ENCODE measurements at regions not wholly inside any gene's neighbourhood (a gene's known extent, or its start where the extent isn't known, plus 50 kb on each side); places are given as distances from the start of the nearest gene placed in this dataset.

GRCh38 chr2:111662039-111662770, 221.8 kb downstream of the ANAPC1 start:
- H3K9me3 Mint-ChIP-seq, result no peaks in the 10 kb centered on the region
- H3K27ac Mint-ChIP-seq, result no peak overlapping the region
- H3K4me1 Mint-ChIP-seq (ENCODE audit: low read depth), result peaks cover 16% of the 10 kb centered on the region
- H3K36me3 Mint-ChIP-seq (ENCODE audit: low read depth), result no peaks in the 10 kb centered on the region
- H3K27me3 Mint-ChIP-seq, result peaks cover 4% of the 10 kb centered on the region
- no peak overlapping the region for H3K4me3 Mint-ChIP-seq

- no peaks in the 10 kb centered on the region for H3K9me3 Mint-ChIP-seq
- no peak overlapping the region for H3K4me3 Mint-ChIP-seq
- H3K36me3 Mint-ChIP-seq (ENCODE audit: low read depth), result no peaks in the 10 kb centered on the region
- H3K27ac Mint-ChIP-seq, result no peak overlapping the region
- H3K4me1 Mint-ChIP-seq (ENCODE audit: low read depth), result peaks cover 16% of the 10 kb centered on the region
- peaks cover 4% of the 10 kb centered on the region for H3K27me3 Mint-ChIP-seq
Observed at GRCh38 chr2:111662771-111663470, 221.1 kb downstream of the ANAPC1 start.

- no peak overlapping the region for H3K4me3 Mint-ChIP-seq
- peaks cover 16% of the 10 kb centered on the region for H3K4me1 Mint-ChIP-seq (ENCODE audit: low read depth)
- H3K27ac Mint-ChIP-seq, result no peak overlapping the region
- H3K36me3 Mint-ChIP-seq (ENCODE audit: low read depth), result no peaks in the 10 kb centered on the region
- no peaks in the 10 kb centered on the region for H3K9me3 Mint-ChIP-seq
- peaks cover 4% of the 10 kb centered on the region for H3K27me3 Mint-ChIP-seq
Observed at GRCh38 chr2:111663471-111664274, 220.3 kb downstream of the ANAPC1 start.

DNA sequence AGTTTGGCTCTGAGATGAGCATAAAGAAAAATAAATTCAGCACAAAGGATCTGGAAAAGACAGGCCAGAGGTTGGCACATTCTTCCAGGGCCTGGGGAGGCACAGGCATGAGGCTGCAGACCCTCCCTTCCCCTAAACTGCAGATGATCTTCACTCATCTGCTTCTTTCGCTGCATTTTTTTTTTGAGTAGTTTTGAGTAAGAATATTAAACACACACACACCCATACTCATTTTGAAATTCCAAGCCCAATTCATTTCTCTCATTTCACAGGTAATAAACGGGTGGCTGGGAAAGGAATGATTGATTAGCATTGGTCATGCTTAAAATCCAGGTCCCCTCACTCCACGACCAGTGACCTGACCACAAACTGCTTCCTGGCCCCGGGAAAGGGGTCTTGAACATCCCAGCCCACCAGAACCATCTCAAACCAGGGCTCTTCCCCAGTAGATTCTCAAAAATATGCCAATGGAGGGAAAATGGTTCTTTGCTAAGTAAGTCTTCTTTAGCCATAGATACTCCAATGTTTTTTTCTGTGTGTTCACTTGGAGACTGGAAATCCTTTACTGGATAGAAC, 219.6 kb downstream of the ANAPC1 start:
- Mint-ChIP-seq H3K36me3 (ENCODE audit: low read depth) (no peaks in the 10 kb centered on the region), H3K4me3 (no peak overlapping the region)

GRCh38 chr2:111665011-111665410, 219.0 kb downstream of the ANAPC1 start:
- H3K4me3 Mint-ChIP-seq, result no peak overlapping the region
- H3K27ac Mint-ChIP-seq, result no peak overlapping the region
- no peaks in the 10 kb centered on the region for H3K36me3 Mint-ChIP-seq (ENCODE audit: low read depth)
- H3K27me3 Mint-ChIP-seq, result peaks cover 4% of the 10 kb centered on the region
- H3K4me1 Mint-ChIP-seq (ENCODE audit: low read depth), result peaks cover 16% of the 10 kb centered on the region
- no peaks in the 10 kb centered on the region for H3K9me3 Mint-ChIP-seq

More for the DNA sequence above, 219.6 kb downstream of the ANAPC1 start:
- H3K9me3 Mint-ChIP-seq, result no peaks in the 10 kb centered on the region
- no peak overlapping the region for H3K27ac Mint-ChIP-seq
- H3K4me1 Mint-ChIP-seq (ENCODE audit: low read depth), result peaks cover 16% of the 10 kb centered on the region
- peaks cover 4% of the 10 kb centered on the region for H3K27me3 Mint-ChIP-seq

GRCh38 chr2:111665551-111666116, 218.4 kb downstream of the ANAPC1 start:
- peaks cover 4% of the 10 kb centered on the region for H3K27me3 Mint-ChIP-seq
- H3K36me3 Mint-ChIP-seq (ENCODE audit: low read depth), result no peaks in the 10 kb centered on the region
- no peaks in the 10 kb centered on the region for H3K9me3 Mint-ChIP-seq
- H3K4me1 Mint-ChIP-seq (ENCODE audit: low read depth), result peaks cover 16% of the 10 kb centered on the region
- no peak overlapping the region for H3K4me3 Mint-ChIP-seq
- no peak overlapping the region for H3K27ac Mint-ChIP-seq

GRCh38 chr2:111666160-111666559, 217.8 kb downstream of the ANAPC1 start:
- Mint-ChIP-seq H3K4me1 (ENCODE audit: low read depth) (peaks cover 16% of the 10 kb centered on the region), H3K4me3 (no peak overlapping the region), H3K36me3 (ENCODE audit: low read depth) (no peaks in the 10 kb centered on the region), H3K9me3 (no peaks in the 10 kb centered on the region), H3K27ac (no peak overlapping the region), H3K27me3 (peaks cover under 1% of the 10 kb centered on the region)

DNA sequence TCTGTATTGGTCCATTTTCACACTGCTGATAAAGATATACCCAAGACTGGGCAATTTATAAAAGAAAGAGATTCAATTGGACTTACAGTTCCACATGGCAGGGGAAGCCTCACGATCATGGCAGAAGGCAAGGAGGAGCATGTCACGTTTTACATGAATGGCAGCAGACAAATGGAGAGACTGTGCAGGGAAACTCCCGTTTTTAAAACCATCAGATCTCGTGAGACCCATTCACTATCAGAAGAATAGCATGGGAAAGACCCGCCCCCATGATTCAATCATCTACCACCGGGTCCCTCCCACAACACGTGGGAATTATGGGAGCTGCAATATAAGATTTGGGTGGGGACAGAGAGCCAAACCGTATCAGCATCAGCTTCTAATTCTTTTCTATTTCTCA, 217.0 kb downstream of the ANAPC1 start:
- H3K27me3 Mint-ChIP-seq, result no peaks in the 10 kb centered on the region
- peaks cover 16% of the 10 kb centered on the region for H3K4me1 Mint-ChIP-seq (ENCODE audit: low read depth)

DNA sequence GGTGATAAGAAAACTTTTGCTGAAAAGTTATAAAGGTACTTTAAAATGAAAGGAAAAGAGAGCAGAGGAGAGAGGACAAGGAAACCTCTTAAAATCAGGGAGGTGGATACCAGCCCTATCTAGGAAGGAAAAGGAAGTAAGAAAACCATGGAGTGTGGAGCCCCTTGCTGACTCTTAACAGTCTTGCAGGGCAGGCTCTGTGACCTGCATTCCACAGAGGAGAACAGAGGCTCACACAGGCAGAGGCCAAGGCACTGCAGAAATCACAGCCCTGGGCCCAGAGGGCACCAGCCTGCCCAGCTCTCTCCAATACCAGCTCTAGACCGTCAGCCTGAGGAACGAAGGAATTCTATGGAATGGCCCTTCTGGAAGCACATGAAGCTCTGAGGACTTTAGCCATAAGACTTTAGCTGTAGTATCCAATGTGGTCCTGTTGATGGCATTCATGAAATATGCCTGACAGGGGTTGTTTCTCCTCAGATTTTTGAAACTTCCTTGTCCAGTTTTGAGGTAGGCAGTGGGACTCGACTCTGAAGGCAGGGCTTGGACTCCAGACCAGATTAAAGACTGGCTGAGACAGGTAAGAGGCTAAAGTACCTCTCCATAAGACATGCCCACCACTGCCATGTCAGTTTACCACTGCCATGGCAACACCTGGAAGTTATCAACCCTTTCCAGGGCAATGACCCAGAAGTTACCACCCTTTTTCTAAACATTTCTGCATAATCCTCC, 216.3 kb downstream of the ANAPC1 start:
- H3K36me3 Mint-ChIP-seq (ENCODE audit: low read depth), result no peaks in the 10 kb centered on the region
- no peaks in the 10 kb centered on the region for H3K27me3 Mint-ChIP-seq
- H3K4me3 Mint-ChIP-seq, result no peak overlapping the region
- peaks cover 10% of the 10 kb centered on the region for H3K4me1 Mint-ChIP-seq (ENCODE audit: low read depth)
- no peaks in the 10 kb centered on the region for H3K9me3 Mint-ChIP-seq
- H3K27ac Mint-ChIP-seq, result no peak overlapping the region

More for the DNA sequence above, 217.0 kb downstream of the ANAPC1 start:
- H3K4me3 Mint-ChIP-seq, result no peak overlapping the region
- H3K9me3 Mint-ChIP-seq, result no peaks in the 10 kb centered on the region
- H3K36me3 Mint-ChIP-seq (ENCODE audit: low read depth), result no peaks in the 10 kb centered on the region
- H3K27ac Mint-ChIP-seq, result no peak overlapping the region

DNA sequence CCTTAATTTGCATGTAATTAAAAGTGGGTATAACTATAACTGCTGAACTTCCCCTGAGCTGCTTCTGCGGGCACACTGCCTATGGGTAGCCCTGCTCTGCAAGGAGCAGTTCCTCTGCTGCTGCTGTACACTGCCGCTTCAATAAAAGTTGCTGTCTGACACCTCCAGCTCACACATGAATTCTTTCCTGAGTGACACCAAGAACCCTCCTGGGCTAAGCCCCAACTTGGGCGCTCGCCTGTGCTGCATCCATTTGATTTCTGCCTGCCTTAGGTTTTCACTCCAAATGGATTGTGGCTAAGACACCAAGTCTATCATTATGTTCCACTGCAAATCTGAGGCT, 215.7 kb downstream of the ANAPC1 start:
- H3K36me3 Mint-ChIP-seq (ENCODE audit: low read depth), result no peaks in the 10 kb centered on the region
- H3K27ac Mint-ChIP-seq, result no peak overlapping the region
- no peak overlapping the region for H3K4me3 Mint-ChIP-seq
- H3K4me1 Mint-ChIP-seq (ENCODE audit: low read depth), result peaks cover 5% of the 10 kb centered on the region
- no peaks in the 10 kb centered on the region for H3K9me3 Mint-ChIP-seq
- H3K27me3 Mint-ChIP-seq, result no peaks in the 10 kb centered on the region

- Mint-ChIP-seq H3K27ac (no peak overlapping the region), H3K36me3 (ENCODE audit: low read depth) (no peaks in the 10 kb centered on the region), H3K27me3 (peaks cover 1% of the 10 kb centered on the region)
Observed at GRCh38 chr2:111668741-111669140, 215.3 kb downstream of the ANAPC1 start.

DNA sequence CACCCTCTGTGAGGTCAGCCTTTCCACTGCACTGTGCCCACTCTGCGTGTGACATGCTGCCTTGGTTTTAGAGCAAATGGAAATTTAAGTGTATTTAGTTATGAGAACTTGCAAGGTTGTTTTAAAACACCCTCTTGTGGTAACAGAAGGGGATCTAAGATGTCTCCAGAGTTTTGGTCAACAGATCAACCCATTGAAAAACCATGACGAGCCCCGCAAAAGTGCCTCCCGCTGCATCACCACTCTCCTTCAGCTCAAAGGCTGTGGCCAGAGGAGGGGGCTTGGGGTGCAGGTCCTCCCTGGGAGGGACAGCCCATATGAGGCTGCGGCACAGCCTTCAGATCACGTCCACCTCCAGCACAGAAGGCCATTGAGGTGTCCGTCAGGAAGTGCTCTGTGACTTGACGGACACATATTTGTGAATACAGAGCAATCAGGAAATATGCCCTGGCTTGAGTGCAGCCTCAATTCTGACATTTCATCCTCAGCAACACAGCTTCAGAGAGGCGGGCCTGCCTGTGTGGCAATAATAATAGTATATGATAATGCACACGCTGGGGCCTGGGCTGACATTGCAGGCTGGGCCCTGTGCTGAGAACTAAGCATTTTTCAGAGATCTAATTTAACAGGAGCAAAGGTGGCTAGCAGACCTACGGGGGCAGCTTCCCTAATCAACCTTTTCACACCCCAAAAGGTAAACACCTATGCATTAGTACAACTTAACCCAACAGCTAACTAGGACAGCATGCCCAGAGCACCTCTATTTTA, 213.9 kb downstream of the ANAPC1 start:
- no peak overlapping the region for H3K27ac Mint-ChIP-seq
- no peak overlapping the region for H3K4me3 Mint-ChIP-seq
- H3K4me1 Mint-ChIP-seq (ENCODE audit: low read depth), result no peaks in the 10 kb centered on the region
- no peaks in the 10 kb centered on the region for H3K36me3 Mint-ChIP-seq (ENCODE audit: low read depth)
- H3K27me3 Mint-ChIP-seq, result peaks cover 4% of the 10 kb centered on the region
- H3K9me3 Mint-ChIP-seq, result no peaks in the 10 kb centered on the region

More at GRCh38 chr2:111668741-111669140, 215.3 kb downstream of the ANAPC1 start:
- H3K4me3 Mint-ChIP-seq, result no peak overlapping the region
- H3K4me1 Mint-ChIP-seq (ENCODE audit: low read depth), result no peaks in the 10 kb centered on the region
- H3K9me3 Mint-ChIP-seq, result no peaks in the 10 kb centered on the region

DNA sequence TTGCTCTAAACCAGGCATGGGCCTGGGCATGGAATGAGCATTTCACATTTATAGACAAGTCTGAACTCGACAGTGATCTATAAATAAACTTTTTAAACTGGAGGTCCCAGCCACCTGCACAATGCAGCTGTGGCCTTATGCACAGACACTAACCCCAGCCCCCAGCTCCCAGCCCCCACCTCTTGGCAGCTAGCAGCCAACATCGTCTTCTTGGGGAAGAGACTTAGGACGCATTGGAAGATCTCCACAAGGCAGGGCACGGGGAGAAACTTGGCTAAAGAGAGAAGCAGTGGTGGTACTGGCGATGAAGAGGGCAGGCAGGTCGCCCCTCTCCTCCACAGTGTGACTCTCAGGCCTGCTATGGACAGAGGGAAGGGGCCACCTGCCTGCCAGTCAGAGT, 213.2 kb downstream of the ANAPC1 start:
- no peaks in the 10 kb centered on the region for H3K9me3 Mint-ChIP-seq
- peaks cover 4% of the 10 kb centered on the region for H3K27me3 Mint-ChIP-seq

More for the DNA sequence above, 213.2 kb downstream of the ANAPC1 start:
- Mint-ChIP-seq H3K36me3 (ENCODE audit: low read depth) (no peaks in the 10 kb centered on the region), H3K4me3 (no peak overlapping the region), H3K4me1 (ENCODE audit: low read depth) (peaks cover 3% of the 10 kb centered on the region), H3K27ac (no peak overlapping the region)
